HT1080 (cell line): ENCODE measurements at regions not wholly inside any gene's neighbourhood (a gene's known extent, or its start where the extent isn't known, plus 50 kb on each side); places are given as distances from the start of the nearest gene placed in this dataset.
"Not testable (repeated sequence)": the region's sequence is repeated elsewhere in the genome, so short reads cannot be mapped to it uniquely, and the experiment has no call there.

ENCODE experiments used
- DNase-seq: peaks from one replicate; pipeline ENCODE4 v3.0.0-alpha.2; 2015; ENCODE audit warnings: low read depth

DNA sequence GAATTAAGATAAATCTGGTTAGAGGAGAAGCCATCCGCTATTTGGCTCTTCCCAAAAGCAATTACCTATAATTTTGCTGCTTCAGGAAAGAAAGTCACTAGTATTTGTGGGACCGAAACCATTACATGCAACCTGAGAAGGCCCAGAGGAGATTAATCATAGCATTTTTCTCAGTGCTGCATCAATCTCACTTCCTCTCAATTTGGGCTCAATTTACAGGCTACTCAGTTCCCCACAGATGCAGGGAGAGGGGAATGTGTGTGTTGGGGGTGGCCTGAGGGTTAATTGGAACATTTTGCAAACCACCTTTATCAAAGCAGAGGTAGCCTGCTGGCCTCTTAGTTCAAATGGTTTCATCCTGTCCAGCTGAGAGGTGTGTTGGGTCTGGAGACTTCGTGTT lies 394.7 kb upstream of the ASIC2 start:
- DNase-seq: no peak

DNA sequence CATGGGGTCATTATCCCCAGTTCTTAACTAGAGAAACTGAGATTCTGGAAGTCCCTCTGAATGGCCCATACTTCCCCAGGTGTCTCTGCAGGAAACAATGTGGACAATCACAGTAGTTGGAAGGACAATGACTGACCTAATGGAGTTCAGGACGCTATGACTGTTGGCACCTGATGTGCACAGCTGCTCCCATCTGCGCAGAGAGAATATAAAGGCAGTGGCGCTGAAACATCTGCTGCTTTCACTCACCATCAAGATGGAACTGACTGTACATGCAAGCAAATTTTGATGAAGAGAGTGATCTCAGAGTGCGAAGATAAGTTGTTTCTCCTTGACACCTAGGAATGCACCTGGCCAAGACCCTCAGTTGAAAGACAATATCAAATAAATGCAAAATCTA lies 395.7 kb upstream of the ASIC2 start:
- no peak for DNase-seq

DNA sequence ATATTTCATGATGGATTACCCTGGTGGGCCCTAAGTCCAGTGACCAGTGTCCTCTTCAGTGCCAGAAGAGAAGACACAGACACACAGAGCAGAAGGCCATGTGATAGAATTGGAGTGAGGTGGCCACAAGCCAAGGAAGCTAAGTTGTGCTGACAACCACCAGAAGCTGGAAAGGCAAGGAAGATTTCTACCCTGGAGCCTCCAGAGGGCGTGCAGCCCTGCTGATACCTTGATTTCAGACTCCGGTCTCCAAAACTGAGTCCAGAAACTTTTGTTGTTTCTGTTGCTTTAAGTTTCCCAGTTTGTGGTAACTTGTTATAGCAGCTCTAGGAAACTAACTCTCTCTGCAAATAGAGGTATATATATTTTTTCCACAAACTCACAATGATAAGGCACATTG lies 396.6 kb upstream of the ASIC2 start:
- DNase-seq: no peak

DNA sequence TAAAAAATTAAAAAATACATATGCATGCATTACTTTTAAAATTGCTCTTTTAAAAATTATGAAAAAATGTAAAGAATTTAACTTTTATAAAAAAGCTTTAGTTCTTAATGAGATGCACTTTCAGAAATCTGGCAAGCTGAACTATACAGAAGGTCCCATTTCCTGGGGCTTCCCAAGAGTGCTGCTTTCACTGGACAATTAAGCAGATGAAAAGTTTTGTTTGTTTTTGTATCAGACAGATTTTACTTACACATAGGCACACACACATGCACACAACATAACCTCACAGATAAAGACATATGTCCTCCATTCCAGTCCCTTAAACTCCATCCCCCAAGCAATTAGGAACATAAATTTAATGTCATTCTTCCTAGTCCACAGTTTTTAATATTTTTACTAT lies 402.3 kb upstream of the ASIC2 start:
- no peak for DNase-seq

DNA sequence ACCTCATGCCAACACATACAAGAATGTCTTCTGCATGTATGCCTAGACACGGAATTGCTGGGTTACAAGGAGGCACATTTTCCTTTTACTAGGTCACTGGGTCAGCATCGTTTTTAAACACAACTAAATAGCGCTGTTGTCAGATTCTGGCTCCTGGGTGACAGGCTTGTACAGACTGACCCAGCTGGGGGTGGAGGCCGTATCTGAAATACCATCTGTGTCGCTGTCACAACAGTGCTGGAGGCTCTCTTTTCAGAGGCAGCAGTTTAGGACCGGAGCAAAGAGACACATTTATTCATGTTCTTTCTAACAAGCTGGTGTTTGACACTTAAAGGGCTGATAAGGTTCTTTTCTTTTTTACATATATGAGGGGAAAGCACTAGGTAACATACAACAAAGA lies 403.0 kb upstream of the ASIC2 start:
- DNase-seq: no peak

DNA sequence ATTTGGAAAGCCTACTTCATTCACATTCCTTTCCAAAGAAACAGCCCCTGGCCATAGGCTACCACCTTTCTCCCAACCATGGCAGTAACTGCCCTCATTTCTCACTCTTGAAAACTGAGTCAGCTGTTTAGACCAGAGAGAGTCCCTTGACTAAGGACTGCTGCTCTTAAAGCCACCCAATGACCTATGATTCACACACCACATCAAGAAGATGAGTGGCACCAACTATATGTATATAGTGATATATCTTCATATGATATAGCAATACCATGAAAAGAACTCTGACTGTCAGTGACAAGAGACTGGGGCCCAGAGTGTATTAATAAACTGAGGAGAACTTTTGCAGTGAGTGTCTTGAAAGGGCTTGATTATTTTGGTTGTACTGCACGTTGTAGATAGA lies 404.5 kb upstream of the ASIC2 start:
- DNase-seq: no peak

DNA sequence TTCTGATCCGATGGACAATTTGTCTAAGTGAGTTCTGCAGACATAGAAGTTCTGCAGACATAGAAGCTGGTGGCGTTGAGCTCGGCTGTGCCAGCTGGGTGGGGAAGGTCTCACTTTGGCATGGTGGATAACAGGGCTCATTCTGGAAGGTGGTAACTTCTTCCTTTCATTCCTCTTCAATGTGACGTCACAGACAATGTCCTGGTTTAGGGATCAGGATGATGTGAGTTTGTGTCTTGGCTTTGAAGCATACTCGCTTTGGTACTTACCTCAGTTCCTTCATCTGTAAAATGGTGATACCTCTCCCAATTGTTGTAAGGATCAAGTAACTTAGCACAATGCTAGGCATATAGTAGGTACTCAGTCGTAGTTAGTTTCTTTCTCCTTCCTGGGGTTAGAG lies 408.8 kb upstream of the ASIC2 start:
- DNase-seq: no peak

DNA sequence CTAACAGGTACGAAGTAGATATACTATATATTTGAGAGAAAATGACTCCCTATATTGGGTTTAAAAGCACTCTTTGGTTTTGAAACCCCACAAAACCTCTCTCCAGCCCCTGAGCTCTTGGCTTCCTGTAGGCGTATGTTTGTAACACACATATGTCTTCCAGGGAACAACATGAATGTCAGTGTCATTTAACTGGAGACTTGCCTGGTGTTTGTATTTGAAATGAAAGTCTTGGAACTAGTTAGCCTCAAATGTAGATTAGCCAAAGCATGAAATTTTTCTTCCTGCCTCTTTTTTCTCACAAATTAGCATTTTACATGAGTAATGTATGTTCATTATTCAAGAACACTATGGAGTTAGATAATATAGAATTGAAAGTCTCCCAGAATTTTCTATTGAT lies 411.8 kb upstream of the ASIC2 start:
- no peak for DNase-seq

DNA sequence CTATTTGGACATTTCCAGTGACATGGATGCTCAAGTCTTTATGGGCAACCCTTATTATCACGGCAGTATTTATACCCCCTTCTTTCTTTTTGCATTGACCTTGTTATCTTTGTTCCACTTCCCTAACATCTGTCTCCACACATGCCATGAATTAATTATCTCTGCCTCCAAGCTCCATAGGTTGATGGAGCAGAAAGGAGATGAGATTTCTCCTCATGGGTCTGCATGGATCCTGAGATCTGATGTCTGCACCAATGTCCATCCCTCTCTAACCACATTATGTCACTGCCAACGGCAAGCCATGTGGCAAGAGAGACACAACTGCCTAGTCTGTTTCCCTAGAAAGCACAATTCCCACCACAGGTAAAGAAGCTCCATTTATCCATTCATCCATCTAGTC lies 416.8 kb upstream of the ASIC2 start:
- no peak for DNase-seq

DNA sequence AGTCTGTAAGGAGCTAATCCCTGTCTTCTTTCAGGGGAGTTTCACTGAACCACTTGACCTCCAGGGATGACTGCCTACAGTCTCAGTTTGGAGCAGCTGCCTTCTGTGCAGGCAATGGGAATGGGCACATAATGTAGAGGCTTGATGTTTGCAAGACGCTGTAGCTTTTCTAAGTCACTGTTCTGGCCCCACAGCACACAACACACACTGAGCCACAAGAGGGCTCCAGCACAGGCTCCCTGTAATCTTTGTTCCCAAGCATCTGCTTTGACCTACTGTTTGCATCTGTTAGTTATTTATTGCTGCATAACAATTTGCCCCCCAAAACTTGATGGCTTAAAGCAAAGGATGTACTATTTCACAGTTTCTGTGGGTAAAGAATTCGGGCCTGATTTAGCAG lies 419.0 kb upstream of the ASIC2 start:
- no peak for DNase-seq

DNA sequence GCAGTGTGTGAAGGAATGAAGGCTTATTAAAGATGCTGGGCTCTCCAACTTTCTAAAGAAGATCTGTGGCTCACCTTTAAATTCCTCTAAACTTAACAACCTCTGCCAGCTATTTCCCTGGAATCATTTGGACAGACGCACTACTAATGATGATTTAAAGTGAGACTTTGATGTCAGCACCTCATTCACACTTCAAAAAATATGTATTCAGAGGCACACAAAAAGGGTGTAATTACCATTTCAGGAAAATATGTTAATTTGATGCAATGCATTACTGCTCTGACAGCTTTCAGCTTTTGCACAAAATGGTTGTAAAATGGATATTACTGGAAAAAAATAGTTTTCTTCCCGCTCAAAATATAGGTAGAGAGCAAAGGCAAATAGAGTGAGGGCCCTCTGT lies 423.9 kb upstream of the ASIC2 start:
- DNase-seq: no peak

DNA sequence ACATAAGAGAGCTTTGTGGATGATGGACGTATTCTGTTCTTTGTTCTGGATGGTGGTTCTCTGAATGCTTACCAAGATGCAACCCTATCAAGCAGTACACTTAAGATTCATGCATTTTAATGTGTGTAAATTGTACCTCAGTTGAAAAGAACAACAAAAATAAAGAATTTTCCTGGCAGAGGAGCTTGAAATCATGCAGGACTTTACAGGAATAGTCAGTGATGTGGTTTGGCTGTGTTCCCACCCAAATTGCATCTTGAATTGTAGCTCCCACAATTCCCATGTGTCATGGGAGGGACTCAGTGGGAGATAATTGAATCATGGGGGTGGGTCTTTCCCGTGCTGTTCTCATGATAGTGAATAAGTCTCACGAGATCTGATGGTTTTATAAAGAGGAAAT lies 430.6 kb upstream of the ASIC2 start:
- DNase-seq: not testable (repeated sequence)

DNA sequence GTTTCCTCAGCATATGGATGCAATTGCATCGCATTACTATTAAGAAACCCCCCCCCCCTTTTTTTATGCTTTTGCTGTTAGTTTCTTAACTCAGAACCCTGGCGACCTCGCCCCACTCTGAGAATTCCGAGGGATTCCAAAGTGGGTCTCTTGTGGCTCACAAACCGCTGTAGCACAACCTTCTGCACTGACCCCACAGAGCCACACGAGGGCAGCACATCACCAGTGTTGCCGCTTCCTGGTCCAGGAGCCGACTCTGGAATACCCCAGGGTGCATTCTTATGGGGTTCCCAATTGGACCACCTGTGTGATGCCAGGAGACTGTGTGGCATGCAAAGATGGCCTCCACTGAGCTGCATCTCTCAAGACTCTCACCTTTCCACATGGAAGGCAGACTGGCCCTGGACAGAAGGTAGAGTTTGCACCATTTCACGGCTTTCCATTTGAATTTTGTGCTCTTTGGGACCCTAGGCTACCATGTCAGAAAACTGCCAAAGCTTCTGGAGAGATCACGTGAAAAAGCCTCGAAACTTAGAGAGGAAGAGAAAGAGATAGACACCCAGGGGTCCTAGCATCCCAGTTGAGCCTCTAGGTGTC lies 432.7 kb upstream of the ASIC2 start:
- peak; percentile 17 for DNase-seq

DNA sequence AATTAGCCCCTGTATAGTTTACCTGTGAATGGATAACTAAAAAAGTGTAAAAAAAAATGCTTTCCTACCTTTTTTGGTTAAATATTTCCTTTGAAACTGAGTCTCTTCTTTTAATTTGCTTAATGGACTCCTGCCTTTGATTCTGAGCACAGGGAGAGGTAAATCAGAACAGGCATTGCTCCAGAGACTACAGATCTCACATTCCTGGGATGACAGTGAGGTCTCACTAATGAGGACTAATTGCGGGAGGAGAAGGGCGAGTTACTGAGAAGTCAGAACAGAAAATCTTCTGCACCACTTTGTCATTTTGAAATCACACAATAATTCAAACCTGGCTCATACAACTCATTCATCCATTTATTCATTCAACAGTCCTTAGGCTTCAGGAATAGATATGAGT lies 437.0 kb upstream of the ASIC2 start:
- no peak for DNase-seq

DNA sequence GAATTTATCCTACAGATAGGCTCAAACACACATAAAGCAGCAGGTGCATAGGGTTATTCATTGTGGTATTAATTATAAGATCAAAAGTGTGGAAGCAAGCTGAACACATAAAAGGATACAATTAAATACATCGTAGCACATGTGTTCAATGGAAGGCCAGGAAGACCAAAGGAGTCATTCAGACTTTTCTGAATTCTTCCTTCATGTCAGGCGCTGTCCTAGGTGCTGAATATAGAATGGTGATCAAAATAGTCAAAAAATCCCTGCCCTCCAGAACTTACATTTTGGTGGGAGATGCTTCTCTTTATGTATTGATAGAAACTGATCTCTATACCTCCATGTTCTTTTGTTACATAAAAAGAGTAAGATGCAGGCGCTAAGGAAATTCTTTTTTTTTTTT lies 439.0 kb upstream of the ASIC2 start:
- DNase-seq: no peak

DNA sequence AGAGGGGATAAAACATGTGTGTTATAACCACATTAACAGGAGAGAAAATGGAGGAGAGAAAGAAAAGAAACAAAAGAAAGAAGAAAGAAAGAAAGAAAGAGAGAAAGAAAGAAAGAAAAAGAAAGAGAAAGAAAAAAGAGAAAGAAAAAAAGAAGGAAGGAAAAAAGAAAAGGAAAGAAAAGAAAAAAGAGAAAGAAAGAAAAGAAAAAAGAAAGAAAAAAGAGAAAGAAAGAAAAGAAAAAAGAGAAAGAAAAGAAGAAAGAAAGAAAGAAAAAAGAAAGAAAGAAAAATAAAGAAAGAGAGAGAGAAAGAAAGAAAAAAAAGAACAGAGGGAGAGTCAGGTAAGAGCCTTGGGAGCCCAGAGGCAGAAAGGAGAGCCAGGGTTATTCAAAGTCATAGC lies 446.6 kb upstream of the ASIC2 start:
- DNase-seq: no peak

DNA sequence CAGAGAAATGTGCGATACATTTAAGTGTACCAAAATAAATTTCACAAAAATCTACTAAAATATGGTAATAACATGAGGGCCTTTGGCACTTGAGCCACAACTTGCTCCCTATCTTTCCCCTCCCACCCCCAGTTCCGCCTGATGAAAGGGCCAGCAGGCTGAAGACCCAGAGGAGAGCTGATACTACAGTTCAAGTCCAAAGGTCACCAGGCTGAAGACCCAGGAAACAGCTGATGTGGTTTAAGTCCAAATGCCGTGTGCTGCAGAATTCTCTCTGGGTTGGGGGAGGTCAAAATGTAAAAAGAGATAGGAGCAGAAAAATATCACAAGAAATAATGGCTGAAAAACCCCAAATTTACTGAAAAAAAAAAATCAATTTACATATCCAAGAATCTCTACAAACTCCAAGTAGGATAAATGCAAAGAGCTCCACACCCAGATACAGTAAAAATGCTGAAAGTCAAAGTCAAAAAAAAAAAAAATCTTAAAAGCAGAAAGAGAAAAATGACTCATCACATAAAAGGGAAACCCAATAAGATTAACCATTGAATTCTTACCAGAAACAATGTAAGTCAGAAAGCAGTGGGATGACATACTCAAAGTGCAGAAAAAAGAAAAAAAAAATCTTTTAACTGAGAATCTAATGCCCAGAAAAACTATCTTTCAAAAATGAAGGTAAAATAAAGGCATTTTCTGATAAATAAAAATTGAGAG lies 452.1 kb upstream of the ASIC2 start:
- no peak for DNase-seq

DNA sequence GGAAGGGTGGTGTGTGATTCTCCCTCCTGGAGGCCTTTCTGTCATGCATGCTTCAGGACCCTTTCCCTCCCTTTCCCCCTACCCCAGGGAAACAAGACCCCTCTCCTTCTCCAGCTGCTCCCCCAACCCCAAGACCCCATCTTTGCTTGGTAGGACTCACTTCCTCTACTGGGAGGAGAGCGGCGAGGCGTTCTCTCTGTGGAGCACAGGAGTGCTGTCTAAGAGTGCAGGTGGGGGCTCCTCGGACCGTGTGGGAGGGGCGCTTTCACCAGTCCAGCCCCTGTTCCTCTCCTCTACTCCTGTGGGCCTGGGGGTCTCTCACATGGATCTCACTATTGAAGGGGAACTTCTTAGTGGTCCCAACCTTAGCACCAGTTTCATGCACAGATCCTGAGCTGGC lies 456.1 kb upstream of the ASIC2 start:
- DNase-seq: no peak

DNA sequence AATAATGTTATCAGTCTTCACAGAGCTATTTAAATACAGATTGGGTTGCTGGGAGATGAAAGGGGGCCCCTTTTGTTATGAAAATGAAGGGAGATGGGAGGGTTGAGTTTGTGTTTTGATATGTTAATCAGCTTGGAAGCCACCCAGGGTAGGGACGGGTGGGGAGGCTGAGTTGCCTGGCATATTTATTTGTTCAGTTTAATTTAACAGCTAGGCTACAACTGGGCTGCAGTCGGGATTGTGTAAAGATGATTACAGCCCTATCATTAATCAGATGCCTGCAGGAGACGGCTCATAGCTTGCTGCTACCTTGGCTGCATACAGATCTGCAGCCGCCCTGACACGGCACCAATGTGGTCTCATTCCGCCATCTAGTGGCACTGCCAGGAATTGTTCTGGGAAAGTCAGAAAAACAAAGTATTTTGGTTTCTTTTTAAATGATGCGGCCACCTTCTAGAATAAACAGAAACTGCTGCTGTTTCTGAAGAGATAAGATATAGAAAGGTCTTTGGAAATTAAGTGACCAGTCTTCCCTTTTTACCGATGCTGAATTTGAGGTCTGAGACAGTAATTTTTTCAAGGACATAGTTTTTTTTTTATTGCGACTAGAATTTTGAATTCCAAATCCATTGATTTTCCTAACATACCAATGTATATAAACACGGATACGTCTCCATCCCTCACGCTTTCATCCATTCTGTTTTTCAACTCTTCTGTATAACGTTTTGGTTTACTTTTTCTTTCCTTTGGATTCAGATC lies 458.0 kb upstream of the ASIC2 start:
- DNase-seq: peak; percentile 41

DNA sequence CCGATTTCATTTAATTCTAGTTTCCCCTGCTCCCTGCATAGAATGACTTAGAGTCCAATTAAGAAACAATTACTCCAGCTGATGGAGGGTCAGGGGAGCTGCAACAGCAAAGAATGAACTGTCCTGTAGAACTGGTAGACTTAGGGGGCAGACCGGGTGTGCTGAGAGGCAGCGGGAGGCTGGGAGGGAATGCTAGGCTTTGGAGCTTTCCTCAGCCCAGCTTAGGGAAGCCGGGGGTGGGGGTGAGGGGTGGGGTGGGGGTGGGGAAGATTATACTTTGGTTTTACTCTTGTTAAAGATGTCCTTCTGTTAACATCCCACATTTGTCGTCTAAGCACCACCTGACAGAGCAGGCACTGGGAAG lies 458.6 kb upstream of the ASIC2 start:
- DNase-seq: no peak

DNA sequence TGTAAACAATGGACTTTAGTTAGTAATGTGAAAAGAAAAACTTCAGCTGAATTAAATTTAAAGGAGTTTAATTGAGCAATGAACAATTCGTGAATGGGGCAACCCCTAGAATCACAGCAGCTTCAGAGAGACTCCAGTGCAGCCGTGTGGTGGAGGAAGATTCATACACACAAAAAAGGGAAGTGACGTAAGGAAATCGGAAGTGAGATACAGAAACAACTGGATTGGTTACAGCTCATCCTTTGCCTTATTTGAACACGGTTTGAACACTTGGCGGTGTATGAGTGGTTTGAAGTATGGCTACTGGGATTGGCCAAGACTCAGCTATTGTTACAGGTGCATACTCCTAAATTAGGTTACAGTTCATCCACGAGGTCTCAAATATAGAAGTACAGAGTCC lies 460.4 kb upstream of the ASIC2 start:
- peak; percentile 20 for DNase-seq

DNA sequence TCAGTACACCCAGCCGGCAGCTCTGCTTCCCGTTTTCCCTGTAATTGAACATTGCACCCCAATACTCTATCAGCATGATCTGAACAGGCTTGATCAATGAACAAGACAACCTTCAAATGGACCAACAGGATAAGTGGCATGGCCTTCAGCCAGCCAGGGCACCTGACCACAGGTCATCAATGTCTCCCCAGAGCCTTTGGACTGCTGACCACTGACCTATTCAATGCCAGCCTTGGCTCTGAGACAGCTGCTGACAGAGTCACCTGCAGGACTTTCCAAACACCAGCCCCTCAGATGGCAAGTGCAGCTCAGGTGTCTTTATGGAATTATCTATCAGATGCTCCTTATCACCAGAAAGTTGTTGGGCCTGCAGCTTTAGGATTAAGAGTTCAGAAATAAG lies 462.9 kb upstream of the ASIC2 start:
- no peak for DNase-seq

DNA sequence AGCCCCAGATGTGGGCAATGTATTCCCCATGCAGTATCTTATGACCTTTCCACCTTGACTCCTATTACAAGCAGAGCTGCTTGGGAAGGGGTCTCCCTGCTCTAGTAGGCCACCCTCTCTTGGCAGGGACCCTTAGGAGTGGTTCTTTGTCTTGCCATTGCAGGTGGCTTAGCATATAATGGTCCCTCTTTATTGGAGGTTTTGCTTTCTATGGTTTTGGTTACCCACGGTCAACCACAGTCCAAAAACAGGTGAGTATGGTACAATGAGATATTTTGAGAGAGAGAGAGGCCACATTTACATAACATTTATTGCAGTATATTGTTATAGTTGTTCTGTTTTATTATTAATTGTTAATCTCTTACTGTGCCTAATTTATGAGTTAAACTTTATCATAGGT lies 472.8 kb upstream of the ASIC2 start:
- no peak for DNase-seq
